ENCODE measurements at regions not wholly inside any gene's neighbourhood (a gene's known extent, or its start where the extent isn't known, plus 50 kb on each side); places are given as distances from the start of the nearest gene placed in this dataset.
"Not testable (repeated sequence)": the region's sequence is repeated elsewhere in the genome, so short reads cannot be mapped to it uniquely, and the experiment has no call there.

- Histone ChIP-seq H3K9me2 (ENCODE audit: insufficient read depth) (no peaks in the 10 kb centered on the region), H3K4me2 (ENCODE audit: unreplicated experiment) (no peak overlapping the region), H3K9me3 (ENCODE audit: low read depth) (no peaks in the 10 kb centered on the region), H3K27me3 (replicated peaks; ENCODE audit: insufficient read depth) (no peaks in the 10 kb centered on the region), H3K9ac (no peak overlapping the region), H3K36me3 (ENCODE audit: low read depth) (no peaks in the 10 kb centered on the region), H3F3A (ENCODE audit: insufficient read depth) (no peaks in the 10 kb centered on the region), H4K20me1 (ENCODE audit: insufficient read depth) (no peaks in the 10 kb centered on the region), H3K4me3 (no peak overlapping the region), H3K79me2 (ENCODE audit: insufficient read depth) (no peaks in the 10 kb centered on the region), H2AFZ (no peak overlapping the region), H3K27ac (no peak overlapping the region), H3K4me1 (ENCODE audit: insufficient read depth) (no peaks in the 10 kb centered on the region; the same call in 1 of the 2 replicates)
- TF ChIP-seq EZH2 (IDR thresholded peaks at IDR 0.05; ENCODE audit: insufficient read depth, poor library complexity, severe bottlenecking) (no peak), EZH2phosphoT487 (IDR thresholded peaks at IDR 0.05; ENCODE audit: insufficient read depth, low read depth) (no peak)
- DNase-seq, result no peak
- in situ Hi-C loops (cut with MboI), result loop anchor here (25.0 kb wide), 2 partner anchors 275 to 500 kb away; no protein-coding TSS in a partner anchor
- WGBS, 2 experiments (ENCODE audit: low coverage in 1 of 2, low lambda C conversion rate in 2 of 2, missing lambda C conversion rate in 2 of 2), result 69 to 73% methylated on average over 4 of the region's 4 CpGs
These were observed 98.0 kb upstream of the TRIM77 start for GRCh38 chr11:89612096-89612495.

- no peaks in the 10 kb centered on the region for H3F3A ChIP-seq (ENCODE audit: insufficient read depth)
- H4K20me1 ChIP-seq (ENCODE audit: insufficient read depth), result no peaks in the 10 kb centered on the region
- WGBS, 2 experiments (ENCODE audit: low coverage in 1 of 2, low lambda C conversion rate in 2 of 2, missing lambda C conversion rate in 2 of 2), result 9 to 13% methylated on average over 3 of the region's 3 CpGs
- no peak overlapping the region for H3K4me3 ChIP-seq
- H3K9me3 ChIP-seq (ENCODE audit: low read depth), result no peaks in the 10 kb centered on the region
- no peak overlapping the region for H2AFZ ChIP-seq
- no peaks in the 10 kb centered on the region for H3K9me2 ChIP-seq (ENCODE audit: insufficient read depth)
- no peak overlapping the region for H3K4me2 ChIP-seq (ENCODE audit: unreplicated experiment)
- H3K36me3 ChIP-seq (ENCODE audit: low read depth), result no peaks in the 10 kb centered on the region
- TF ChIP-seq EZH2 (IDR thresholded peaks at IDR 0.05; ENCODE audit: insufficient read depth, poor library complexity, severe bottlenecking) (no peak), EZH2phosphoT487 (IDR thresholded peaks at IDR 0.05; ENCODE audit: insufficient read depth, low read depth) (no peak)
- H3K4me1 ChIP-seq (ENCODE audit: insufficient read depth), result no peaks in the 10 kb centered on the region
- no peak overlapping the region for H3K9ac ChIP-seq
- in situ Hi-C loops (cut with MboI), result loop anchor here (25.0 kb wide), 2 partner anchors 277 to 502 kb away; no protein-coding TSS in a partner anchor
- no peaks in the 10 kb centered on the region for H3K79me2 ChIP-seq (ENCODE audit: insufficient read depth)
- no peak overlapping the region for H3K27ac ChIP-seq
- DNase-seq, result peak; percentile 18
- no peaks in the 10 kb centered on the region for H3K27me3 ChIP-seq (replicated peaks; ENCODE audit: insufficient read depth)
These were observed 96.2 kb upstream of the TRIM77 start for GRCh38 chr11:89613911-89614310.

- not testable (repeated sequence) for H3K4me1 ChIP-seq (ENCODE audit: insufficient read depth); H4K20me1 ChIP-seq (ENCODE audit: insufficient read depth); H3K9me2 ChIP-seq (ENCODE audit: insufficient read depth); H3K4me2 ChIP-seq (ENCODE audit: unreplicated experiment); H3K9me3 ChIP-seq (ENCODE audit: low read depth); H3K27ac ChIP-seq; H3K27me3 ChIP-seq (replicated peaks; ENCODE audit: insufficient read depth); H3K36me3 ChIP-seq (ENCODE audit: low read depth); H3K9ac ChIP-seq; H3F3A ChIP-seq (ENCODE audit: insufficient read depth); H2AFZ ChIP-seq; H3K4me3 ChIP-seq; H3K79me2 ChIP-seq (ENCODE audit: insufficient read depth)
- DNase-seq, result peak; percentile 53
- in situ Hi-C loops (cut with MboI), result loop anchor here (25.0 kb wide), 2 partner anchors 277 to 502 kb away; no protein-coding TSS in a partner anchor
- WGBS, 2 experiments (ENCODE audit: low coverage in 1 of 2, low lambda C conversion rate in 2 of 2, missing lambda C conversion rate in 2 of 2), result 4 to 6% methylated on average over 5 of the region's 5 CpGs
These were observed 95.7 kb upstream of the TRIM77 start for GRCh38 chr11:89614428-89614827.

- WGBS, 2 experiments (ENCODE audit: low coverage in 1 of 2, low lambda C conversion rate in 2 of 2, missing lambda C conversion rate in 2 of 2), result 63 to 69% methylated on average over 1 of the region's 1 CpG
- H3K27me3 ChIP-seq (replicated peaks; ENCODE audit: insufficient read depth); H3K36me3 ChIP-seq (ENCODE audit: low read depth); H4K20me1 ChIP-seq (ENCODE audit: insufficient read depth); H3K79me2 ChIP-seq (ENCODE audit: insufficient read depth); H3F3A ChIP-seq (ENCODE audit: insufficient read depth); DNase-seq; H3K9me2 ChIP-seq (ENCODE audit: insufficient read depth); H3K4me3 ChIP-seq; H2AFZ ChIP-seq; H3K9ac ChIP-seq; H3K9me3 ChIP-seq (ENCODE audit: low read depth); H3K4me2 ChIP-seq (ENCODE audit: unreplicated experiment); H3K4me1 ChIP-seq (ENCODE audit: insufficient read depth); H3K27ac ChIP-seq: not testable (repeated sequence)
- in situ Hi-C loops (cut with MboI), result loop anchor here (25.0 kb wide), 2 partner anchors 278 to 503 kb away; no protein-coding TSS in a partner anchor
These were observed 94.5 kb upstream of the TRIM77 start for GRCh38 chr11:89615642-89616041.

DNA sequence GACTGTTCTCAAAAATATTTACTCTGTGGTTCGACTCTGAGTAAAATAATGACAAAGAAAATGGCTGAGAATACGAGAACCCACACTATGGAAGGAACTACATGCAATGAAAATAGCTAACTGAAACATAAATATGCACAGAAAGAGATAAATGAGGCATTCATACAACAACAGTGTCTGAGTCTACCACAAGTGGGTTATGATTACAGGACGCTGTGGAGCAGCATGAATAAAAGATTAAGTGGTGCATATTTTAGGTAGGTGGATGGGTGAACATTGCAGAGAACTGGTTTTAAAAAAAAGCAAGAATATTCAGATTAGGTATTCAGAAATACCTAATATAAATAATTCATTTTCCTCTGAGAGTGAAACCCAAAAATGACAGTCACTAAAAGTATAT, 93.9 kb upstream of the TRIM77 start:
- H3K27ac ChIP-seq; H3K9ac ChIP-seq; H3K4me3 ChIP-seq; H3K36me3 ChIP-seq (ENCODE audit: low read depth); H3K79me2 ChIP-seq (ENCODE audit: insufficient read depth); H3K9me2 ChIP-seq (ENCODE audit: insufficient read depth); H2AFZ ChIP-seq; H3K4me1 ChIP-seq (ENCODE audit: insufficient read depth); H3K27me3 ChIP-seq (replicated peaks; ENCODE audit: insufficient read depth); H3F3A ChIP-seq (ENCODE audit: insufficient read depth); H3K4me2 ChIP-seq (ENCODE audit: unreplicated experiment); DNase-seq; H3K9me3 ChIP-seq (ENCODE audit: low read depth); H4K20me1 ChIP-seq (ENCODE audit: insufficient read depth): not testable (repeated sequence)
- in situ Hi-C loops (cut with MboI), result loop anchor here (25.0 kb wide), 2 partner anchors 279 to 504 kb away; no protein-coding TSS in a partner anchor
- 53 to 57% methylated on average over 3 of the region's 3 CpGs for WGBS, 2 experiments (ENCODE audit: low coverage in 1 of 2, low lambda C conversion rate in 2 of 2, missing lambda C conversion rate in 2 of 2)

DNA sequence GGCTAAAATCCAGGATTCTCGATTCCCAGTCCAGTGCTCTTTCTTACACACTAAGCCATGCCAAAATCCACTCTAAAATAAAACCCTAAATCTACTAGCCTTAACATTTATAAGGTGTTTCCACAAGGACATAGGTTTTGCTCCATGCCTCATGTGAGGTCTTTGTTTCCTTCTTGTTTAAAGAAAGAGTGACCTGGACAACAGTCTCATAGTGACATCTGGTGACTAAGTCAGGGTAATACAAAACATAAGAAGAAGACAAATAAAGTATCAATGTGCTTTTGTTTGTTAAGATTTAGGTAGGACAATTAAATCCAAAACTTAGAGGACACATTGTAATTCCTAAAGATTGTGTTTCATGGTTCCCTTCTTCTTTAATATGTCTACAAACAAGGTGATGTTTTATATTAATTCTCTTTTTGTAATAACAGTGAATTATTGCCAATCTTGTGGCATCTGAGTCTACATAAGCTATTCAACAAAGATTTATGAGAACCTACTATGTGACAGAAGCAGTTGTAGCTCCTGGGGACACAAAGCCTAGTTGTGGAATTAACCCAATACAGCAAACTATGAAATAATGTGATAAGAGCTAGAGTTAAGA, 93.0 kb upstream of the TRIM77 start:
- in situ Hi-C loops (cut with MboI), result loop anchor here (25.0 kb wide), 2 partner anchors 280 to 505 kb away; no protein-coding TSS in a partner anchor
- H3K27ac ChIP-seq, result not testable (repeated sequence)

DNA sequence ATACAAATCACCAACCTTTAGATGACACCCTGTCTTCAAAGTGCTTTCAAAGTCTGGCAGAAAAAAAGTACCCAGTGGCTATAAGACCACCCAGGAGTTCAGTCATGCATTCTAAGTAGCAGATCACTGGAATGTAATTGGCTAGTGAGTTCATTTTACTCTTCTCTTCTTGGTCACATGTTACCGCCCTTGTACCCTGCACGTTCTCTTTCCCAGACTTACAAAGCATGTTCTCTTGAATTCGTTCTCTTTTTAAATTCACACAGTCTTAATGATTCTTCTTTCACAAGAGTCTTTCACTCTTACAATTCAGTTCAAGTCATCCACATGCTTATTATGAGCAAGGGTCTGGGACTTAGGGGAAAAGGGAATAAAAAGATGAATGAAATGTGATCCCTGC, 89.4 kb upstream of the TRIM77 start:
- H3K9ac ChIP-seq; H3K4me3 ChIP-seq; H3K36me3 ChIP-seq (ENCODE audit: low read depth); H3K27me3 ChIP-seq (replicated peaks; ENCODE audit: insufficient read depth); H4K20me1 ChIP-seq (ENCODE audit: insufficient read depth); H3K9me2 ChIP-seq (ENCODE audit: insufficient read depth); H2AFZ ChIP-seq; H3K9me3 ChIP-seq (ENCODE audit: low read depth); H3K4me2 ChIP-seq (ENCODE audit: unreplicated experiment); DNase-seq; H3F3A ChIP-seq (ENCODE audit: insufficient read depth); H3K4me1 ChIP-seq (ENCODE audit: insufficient read depth); H3K27ac ChIP-seq; H3K79me2 ChIP-seq (ENCODE audit: insufficient read depth): not testable (repeated sequence)
- in situ Hi-C loops (cut with MboI), result loop anchor here (25.0 kb wide), 2 partner anchors 283 to 508 kb away; no protein-coding TSS in a partner anchor
- WGBS, 2 experiments (ENCODE audit: low coverage in 1 of 2, low lambda C conversion rate in 2 of 2, missing lambda C conversion rate in 2 of 2), result 33 to 36% methylated on average over 3 of the region's 3 CpGs

More for the DNA sequence above, 93.0 kb upstream of the TRIM77 start:
- H3K9ac ChIP-seq; H3K9me2 ChIP-seq (ENCODE audit: insufficient read depth); H3K9me3 ChIP-seq (ENCODE audit: low read depth); H3K27me3 ChIP-seq (replicated peaks; ENCODE audit: insufficient read depth); H3K79me2 ChIP-seq (ENCODE audit: insufficient read depth); H3K4me1 ChIP-seq (ENCODE audit: insufficient read depth); H3F3A ChIP-seq (ENCODE audit: insufficient read depth); H4K20me1 ChIP-seq (ENCODE audit: insufficient read depth); H2AFZ ChIP-seq; H3K4me2 ChIP-seq (ENCODE audit: unreplicated experiment); H3K4me3 ChIP-seq; H3K36me3 ChIP-seq (ENCODE audit: low read depth): not testable (repeated sequence)
- WGBS, 2 experiments (ENCODE audit: low coverage in 1 of 2, low lambda C conversion rate in 2 of 2, missing lambda C conversion rate in 2 of 2), result 32 to 69% methylated on average over 1 of the region's 1 CpG
- peak; percentile 19 for DNase-seq

Data from GM23248 (cell line).